Uterus (tissue), 2 donors: ENCODE measurements at regions not wholly inside any gene's neighbourhood (a gene's known extent, or its start where the extent isn't known, plus 50 kb on each side); places are given as distances from the start of the nearest gene placed in this dataset.

Experiments
- POLR2A ChIP-seq, 2 donors: fragments of 450-650 bp; IDR thresholded peaks; one replicate each; pipeline ENCODE4 v1.6.1; 2016; ENCODE audit warnings: antibody characterized with exemption in 2 of 2, mild to moderate bottlenecking in 1 of 2, moderate library complexity in 1 of 2
- TF ChIP-seq, protein P1 (sequence below), 4 experiments: fragments of 200-600 bp in 2 of 4; fragments of 450-650 bp in 2 of 4; sonication (generic) in 2 of 4; IDR thresholded peaks; one replicate each; pipeline ENCODE4 v1.5.1; 2016 to 2019; ENCODE audit warnings: antibody characterized with exemption in 4 of 4, mild to moderate bottlenecking in 2 of 4, moderate library complexity in 1 of 4

DNA sequence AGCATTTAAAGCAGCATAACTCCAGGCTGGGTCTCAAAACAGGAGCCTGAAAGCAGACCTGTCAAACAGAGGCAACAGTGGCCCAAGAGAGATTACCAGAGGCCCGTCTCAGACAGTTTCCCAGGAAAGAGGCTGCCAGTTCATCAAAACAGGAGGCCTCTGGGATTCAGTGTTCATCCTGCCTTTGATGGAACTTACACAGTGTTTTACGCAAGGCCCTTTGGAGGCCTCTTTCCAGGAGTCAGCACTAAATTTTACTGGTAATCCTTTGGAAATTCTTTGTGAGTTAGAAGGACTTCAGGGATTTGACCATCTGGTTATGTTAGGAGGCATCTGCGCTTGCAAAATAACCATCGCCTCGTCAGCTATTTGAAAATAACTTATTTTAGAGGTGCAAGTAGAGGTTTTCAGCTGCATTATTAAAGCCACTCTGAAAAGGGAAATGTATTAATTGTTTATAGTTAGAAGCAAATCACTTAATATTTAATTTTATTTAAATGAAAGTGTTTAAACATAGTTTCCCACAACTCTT, 501.2 kb upstream of the COBL start:
- TF ChIP-seq, protein P1, sequence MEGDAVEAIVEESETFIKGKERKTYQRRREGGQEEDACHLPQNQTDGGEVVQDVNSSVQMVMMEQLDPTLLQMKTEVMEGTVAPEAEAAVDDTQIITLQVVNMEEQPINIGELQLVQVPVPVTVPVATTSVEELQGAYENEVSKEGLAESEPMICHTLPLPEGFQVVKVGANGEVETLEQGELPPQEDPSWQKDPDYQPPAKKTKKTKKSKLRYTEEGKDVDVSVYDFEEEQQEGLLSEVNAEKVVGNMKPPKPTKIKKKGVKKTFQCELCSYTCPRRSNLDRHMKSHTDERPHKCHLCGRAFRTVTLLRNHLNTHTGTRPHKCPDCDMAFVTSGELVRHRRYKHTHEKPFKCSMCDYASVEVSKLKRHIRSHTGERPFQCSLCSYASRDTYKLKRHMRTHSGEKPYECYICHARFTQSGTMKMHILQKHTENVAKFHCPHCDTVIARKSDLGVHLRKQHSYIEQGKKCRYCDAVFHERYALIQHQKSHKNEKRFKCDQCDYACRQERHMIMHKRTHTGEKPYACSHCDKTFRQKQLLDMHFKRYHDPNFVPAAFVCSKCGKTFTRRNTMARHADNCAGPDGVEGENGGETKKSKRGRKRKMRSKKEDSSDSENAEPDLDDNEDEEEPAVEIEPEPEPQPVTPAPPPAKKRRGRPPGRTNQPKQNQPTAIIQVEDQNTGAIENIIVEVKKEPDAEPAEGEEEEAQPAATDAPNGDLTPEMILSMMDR (IDR thresholded peaks at IDR 0.05): no peak
- TF ChIP-seq POLR2A (IDR thresholded peaks at IDR 0.05): no peak
